ENCODE measurements at regions not wholly inside any gene's neighbourhood (a gene's known extent, or its start where the extent isn't known, plus 50 kb on each side); places are given as distances from the start of the nearest gene placed in this dataset.

DNA sequence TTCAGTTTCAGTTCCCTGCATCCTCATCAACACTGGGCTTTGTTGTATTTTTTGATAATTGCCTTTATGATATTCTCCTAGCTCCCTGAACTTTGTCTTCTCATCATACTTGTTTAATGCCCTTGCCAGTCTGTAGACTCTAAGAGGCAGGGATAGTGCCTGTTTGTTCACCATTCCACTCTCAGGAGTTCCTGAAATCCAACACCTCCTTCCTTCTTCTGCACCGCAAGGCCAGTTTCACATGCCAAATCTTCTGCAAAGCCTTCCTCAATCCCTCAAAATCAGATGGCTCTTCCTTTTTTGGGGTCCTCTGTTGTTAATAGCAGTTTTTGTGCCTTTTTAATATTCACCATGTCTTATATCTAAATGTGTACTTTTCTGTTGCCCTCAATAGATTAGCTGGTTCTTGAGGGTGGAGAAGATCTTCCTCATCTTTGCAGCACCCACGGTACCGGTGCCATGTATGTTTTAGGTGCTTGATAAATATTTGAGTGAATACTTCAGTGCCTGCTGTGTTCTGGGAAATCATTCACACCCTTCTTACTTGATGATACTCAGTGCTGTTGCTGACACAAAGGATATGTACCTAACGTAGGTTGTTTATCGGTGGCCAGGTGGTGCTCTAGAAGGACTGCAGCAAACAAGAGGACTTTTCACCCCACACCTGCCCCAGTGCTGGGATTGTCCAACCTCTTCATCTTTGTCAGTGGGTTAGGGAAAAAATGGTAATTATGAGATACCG, 85.3 kb upstream of the LIMCH1 start:
- TF ChIP-seq ZFX (IDR thresholded peaks at IDR 0.05; ENCODE audit: borderline replicate concordance), result no peak
- TF ChIP-seq, protein P1, sequence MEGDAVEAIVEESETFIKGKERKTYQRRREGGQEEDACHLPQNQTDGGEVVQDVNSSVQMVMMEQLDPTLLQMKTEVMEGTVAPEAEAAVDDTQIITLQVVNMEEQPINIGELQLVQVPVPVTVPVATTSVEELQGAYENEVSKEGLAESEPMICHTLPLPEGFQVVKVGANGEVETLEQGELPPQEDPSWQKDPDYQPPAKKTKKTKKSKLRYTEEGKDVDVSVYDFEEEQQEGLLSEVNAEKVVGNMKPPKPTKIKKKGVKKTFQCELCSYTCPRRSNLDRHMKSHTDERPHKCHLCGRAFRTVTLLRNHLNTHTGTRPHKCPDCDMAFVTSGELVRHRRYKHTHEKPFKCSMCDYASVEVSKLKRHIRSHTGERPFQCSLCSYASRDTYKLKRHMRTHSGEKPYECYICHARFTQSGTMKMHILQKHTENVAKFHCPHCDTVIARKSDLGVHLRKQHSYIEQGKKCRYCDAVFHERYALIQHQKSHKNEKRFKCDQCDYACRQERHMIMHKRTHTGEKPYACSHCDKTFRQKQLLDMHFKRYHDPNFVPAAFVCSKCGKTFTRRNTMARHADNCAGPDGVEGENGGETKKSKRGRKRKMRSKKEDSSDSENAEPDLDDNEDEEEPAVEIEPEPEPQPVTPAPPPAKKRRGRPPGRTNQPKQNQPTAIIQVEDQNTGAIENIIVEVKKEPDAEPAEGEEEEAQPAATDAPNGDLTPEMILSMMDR (IDR thresholded peaks at IDR 0.05), result no peak
- H3K27ac ChIP-seq, result peak overlapping the region; percentile 25; the same call in 1 of the 2 replicates

DNA sequence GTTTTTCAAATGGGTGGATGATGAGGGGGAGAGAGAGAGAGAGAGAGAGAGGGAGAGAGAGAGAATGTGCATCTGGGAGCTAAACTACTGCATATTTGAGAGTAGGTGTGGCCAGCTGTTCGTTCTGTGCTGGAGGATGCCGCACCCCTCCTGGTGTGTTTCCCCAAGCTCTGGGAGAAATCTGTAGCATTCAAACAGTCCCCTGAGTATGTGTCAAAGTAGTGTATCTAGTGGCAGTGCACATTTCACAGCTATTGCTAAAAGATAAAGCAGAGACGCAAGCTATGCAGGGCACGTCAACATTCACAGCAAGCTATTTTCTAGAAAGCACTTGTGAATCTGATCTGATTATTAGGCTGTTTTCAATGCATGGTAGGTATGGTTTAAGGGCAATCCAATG, 83.5 kb upstream of the LIMCH1 start:
- TF ChIP-seq ZFX (IDR thresholded peaks at IDR 0.05; ENCODE audit: borderline replicate concordance), result no peak
- TF ChIP-seq, protein P1 (IDR thresholded peaks at IDR 0.05), result no peak
- no peak overlapping the region for H3K27ac ChIP-seq

DNA sequence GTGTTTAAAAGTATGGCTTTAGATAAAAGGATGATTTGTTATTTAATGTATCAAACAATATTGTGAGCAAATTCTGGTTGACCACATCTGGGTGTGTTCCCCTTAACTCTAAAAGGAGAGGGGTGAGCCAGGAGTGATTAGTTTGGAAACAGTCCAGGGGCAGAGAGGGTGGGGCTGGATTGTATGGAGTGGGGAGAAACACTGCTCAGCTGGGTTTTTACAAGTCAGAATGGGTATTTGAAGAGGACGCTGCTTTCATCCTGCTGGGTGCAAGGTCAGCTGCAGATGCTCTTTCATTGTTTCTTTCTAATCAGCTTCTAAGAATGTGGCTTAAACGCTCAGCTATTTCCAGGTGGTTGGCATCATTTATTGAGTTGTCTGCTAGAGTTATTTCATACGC, 82.8 kb upstream of the LIMCH1 start:
- H3K27ac ChIP-seq, result no peak overlapping the region
- TF ChIP-seq, protein P1 (IDR thresholded peaks at IDR 0.05), result no peak
- no peak for TF ChIP-seq ZFX (IDR thresholded peaks at IDR 0.05; ENCODE audit: borderline replicate concordance)

DNA sequence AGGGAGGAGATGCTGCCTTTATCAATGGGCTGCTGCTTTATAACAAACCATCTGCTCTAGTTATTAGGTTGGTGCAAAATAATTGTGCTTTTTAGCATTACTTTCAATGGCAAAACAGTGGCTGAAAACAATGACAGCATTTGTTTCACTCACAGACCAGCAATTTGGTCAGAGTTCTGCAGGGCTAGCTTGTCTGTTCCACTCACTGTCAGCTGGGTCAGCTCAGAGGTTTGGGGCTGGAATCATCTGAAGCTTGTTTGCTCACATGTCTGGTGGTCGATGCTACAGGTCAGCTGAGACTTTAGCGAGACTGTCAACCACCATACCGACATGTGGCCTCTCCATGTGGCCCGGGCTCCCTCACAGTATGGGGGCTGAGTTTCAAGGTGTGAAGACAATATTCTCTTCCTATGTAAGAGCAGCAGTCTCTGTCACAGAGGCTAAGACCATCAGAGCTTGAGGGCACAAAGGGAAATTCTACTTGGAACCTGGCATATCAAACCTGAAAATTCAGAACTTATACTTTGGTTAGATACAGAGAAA, 81.3 kb upstream of the LIMCH1 start:
- no peak for TF ChIP-seq ZFX (IDR thresholded peaks at IDR 0.05; ENCODE audit: borderline replicate concordance)
- TF ChIP-seq, protein P1 (IDR thresholded peaks at IDR 0.05), result no peak
- no peak overlapping the region for H3K27ac ChIP-seq

DNA sequence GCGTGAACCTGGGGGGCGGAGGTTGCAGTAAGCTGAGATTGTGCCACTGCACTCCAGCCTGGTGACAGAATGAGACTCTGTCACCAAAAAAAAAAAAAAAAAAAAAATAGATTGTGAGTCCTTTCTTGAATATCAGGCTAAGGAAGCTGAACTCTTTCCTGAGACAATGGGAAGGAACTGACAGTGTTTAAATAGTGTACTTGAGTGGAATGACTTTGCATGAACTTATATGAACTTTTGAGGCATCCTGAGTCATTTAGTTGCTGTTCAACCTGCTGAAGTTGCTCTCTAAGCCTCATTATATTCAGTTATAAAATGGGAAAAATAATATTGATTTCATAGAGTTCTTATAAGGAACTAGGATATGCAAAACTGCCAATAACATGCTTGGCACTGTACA, 79.3 kb upstream of the LIMCH1 start:
- H3K27ac ChIP-seq, result no peak overlapping the region
- TF ChIP-seq ZFX (IDR thresholded peaks at IDR 0.05; ENCODE audit: borderline replicate concordance), result no peak
- TF ChIP-seq, protein P1 (IDR thresholded peaks at IDR 0.05), result no peak

DNA sequence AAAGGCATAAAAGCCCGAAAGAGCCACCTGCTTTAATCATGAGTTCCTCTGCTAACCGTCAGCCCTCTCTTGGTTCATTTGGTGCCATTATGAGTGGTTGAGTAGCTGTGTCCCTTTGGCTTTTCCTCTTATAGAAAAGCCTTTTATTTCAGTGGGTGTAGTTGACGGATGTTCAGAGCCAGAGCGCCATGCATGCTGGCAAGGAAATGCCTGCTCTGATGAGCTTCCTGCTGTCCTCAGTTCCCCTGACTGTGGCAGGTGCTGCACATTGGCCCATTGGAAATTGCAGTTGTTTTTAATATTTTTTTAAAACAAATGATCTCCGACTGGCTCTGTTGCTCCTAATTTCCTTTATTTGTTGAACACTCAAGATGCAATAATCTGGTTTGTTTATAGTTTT, 77.3 kb upstream of the LIMCH1 start:
- H3K27ac ChIP-seq, result no peak overlapping the region
- TF ChIP-seq, protein P1 (IDR thresholded peaks at IDR 0.05), result no peak
- no peak for TF ChIP-seq ZFX (IDR thresholded peaks at IDR 0.05; ENCODE audit: borderline replicate concordance)

DNA sequence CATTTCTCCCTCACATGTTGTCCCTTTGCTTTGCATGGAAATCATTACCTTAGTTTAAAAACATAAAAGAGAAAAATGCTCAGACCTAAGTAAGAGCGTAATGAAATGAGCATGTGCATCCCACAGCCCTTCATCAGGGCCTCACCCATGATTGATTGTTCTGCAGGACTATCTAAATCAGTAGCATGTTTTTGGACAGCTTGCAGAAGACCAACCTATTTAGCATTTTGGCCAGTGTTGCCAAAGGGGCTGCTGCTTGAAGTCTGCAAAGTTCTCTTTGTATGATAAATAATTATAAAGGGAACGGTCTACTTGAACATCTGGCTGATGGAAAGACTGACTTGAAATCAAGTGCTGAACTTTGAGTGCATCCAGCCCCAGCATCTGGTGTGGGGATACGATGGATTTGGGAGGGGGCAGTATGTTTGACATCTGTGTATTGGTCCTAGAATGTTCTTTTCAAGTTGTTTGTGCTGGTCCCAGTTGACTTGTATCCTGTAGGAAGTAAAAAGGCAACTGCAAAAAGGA, 76.1 kb upstream of the LIMCH1 start:
- no peak for TF ChIP-seq ZFX (IDR thresholded peaks at IDR 0.05; ENCODE audit: borderline replicate concordance)
- TF ChIP-seq, protein P1 (IDR thresholded peaks at IDR 0.05), result no peak
- H3K27ac ChIP-seq, result no peak overlapping the region
